ENCODE measurements at regions not wholly inside any gene's neighbourhood (a gene's known extent, or its start where the extent isn't known, plus 50 kb on each side); places are given as distances from the start of the nearest gene placed in this dataset.

DNA sequence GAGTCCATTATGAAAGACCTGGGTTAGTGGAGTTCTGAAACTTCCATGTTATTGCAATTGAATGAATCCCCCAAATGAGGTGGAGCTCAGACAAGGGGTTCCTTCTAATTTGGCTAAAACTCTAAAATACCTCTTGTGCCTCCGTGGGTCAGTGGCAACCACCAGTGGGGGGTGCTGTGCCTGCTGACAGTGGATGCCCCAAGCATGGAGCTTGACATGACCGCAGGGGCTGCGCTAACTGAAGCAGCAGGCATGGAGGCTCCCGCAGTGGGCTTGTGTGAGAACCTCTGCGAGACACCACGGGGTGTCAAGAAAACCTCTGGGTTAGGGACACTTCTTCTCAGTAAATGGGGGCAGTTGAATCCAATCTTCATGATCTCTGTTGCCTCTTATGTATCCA is 200.5 kb downstream of the DRD1 start:
- DNase-seq (ENCODE audit: low spot score) = no peak

DNA sequence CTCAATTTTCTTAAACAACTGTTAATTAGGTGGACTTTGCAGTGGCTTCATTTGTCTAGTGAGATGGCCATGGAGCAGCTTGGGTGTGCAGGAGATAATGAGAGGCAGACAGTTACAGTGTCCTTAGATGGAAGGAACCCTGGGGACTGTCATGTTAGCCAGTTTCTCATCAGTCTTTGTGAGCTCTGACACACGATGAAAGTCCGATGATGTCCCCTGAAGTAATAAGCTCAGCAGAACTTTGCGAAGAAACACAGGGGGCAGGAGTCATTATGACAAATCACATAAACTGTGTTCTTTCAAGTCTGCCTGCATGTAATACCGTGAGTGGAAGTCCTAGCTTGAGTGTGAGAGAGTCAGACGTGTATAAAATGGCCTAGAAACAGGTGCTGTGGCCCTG is 201.8 kb downstream of the DRD1 start:
- DNase-seq (ENCODE audit: low spot score) = no peak

DNA sequence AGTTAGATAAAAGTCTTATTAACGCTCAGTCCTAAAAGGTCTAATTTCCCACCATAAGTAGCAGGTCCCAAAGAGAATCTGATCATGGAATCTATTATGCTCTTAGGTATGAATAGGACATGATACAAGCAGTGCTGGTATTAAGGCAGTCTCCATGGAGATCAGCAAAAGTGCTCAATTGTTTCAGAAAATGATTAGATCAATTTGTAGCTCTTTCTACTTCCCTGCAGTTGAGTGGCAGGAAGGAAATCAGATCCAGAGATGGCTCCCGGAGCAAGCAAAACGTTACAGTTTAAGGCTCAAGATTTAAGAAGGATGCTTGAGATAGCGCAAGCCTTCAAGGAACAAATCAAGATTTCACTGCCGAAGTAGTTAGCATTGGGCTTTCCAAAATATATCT is 205.7 kb downstream of the DRD1 start:
- DNase-seq (ENCODE audit: low spot score) = no peak

DNA sequence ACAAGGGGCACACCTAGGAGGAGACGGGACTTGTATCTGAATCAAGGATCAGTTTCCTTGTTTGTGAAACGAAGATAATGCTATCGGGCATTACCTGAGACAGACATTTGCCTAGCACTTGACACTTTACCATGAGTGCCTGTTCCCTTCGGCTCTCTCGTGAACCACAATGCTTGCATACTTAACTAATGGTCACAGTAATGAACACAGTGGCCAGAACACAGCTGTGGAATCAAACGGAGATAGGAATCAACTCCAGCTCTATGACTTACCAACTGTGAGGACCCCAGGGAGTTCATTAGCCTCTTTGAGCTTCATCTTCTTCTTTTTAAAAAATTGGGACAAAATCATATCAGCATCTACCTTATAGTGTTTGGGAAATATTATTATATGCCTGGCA is 207.8 kb downstream of the DRD1 start:
- no peak for DNase-seq (ENCODE audit: low spot score)

DNA sequence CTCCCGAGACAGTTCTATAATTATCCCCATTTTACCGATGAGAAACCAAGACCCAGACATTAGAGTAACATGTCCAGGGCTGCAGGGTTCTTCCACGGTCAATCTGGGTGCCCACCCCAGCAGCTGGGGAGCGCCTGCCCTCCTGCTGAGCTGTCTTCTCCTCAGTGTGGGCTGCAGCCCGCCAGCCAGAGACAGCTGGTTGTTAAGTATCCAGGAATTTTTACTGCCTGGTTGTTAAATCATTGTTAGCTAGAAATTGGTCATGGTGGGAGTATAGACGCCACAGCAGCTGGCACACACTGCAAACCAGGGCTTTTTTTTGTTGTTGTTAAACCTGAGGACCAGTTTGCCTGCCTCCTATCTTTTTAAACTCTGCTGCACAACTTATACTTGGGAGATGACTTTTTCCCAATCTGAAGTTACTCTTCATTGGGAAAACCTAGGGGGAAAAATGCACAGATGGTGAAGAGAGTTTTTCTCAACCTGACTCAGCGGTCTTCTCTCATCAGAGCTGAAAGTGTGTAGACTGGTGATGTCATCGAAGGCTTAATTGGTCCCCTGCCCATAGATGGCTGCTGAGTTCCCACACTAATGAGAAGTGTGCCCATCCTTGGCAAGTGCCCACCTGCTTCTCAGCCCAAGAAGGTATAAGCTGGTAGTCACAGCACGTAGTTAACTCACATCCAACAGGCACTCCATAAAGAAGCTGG is 208.6 kb downstream of the DRD1 start:
- DNase-seq (ENCODE audit: low spot score) = no peak

DNA sequence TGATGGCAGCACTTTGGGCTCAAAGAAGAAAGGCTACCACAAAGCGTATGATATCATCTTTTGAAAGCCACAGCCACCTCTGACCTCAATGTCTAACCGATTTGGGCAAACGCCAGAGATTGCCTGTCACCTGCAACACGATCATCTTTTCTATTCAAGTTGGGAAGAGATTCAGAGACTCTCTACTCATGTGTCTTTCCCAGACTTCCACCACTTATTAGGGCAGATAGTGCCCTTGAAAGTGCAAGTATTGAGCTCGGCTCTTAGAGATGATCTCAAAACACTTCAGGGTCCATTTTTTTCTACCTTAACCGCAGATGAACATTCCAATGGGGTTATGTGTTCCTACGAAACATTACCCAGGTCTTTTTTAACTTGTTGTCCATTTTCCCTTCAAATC is 213.7 kb downstream of the DRD1 start:
- DNase-seq (ENCODE audit: low spot score) = no peak

DNA sequence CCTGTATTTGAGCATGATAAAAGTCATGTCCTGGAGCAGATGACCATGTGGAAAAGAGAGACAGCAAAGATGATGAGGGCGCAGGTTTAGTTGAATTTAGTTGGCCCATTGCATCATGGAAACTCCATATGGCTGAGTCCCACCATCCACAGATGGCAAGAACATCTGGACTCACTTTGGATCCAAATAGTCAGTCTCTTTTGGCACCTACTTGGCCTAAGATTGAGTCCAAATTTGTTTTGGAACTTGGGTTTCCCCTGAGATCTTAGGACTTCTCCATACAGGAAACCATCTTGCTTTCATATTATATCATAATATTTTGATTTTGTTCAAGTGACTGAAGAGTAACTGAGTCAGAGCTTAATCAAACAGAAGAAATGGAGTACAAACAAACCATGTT is 217.5 kb downstream of the DRD1 start:
- DNase-seq (ENCODE audit: low spot score) = no peak

DNA sequence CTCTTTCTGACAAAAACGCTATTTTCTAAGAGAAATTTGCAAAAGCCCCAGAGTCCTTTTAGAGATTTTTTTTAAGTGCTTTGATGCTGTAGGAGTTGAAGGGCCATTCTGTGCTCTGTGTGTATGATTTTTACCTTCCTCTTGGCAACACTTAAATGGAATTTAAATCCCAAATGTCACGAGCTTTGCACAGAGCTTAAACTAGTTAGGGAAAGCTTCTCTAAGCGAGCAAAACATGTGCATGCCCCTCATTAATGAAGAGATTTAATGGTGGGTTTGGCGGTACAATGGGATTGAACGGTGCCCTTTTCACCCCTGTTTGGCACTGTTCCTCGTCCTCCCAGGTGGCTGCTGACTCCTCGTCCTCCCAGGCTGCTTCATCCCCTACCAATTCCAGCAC is 220.7 kb downstream of the DRD1 start:
- no peak for DNase-seq (ENCODE audit: low spot score)

DNA sequence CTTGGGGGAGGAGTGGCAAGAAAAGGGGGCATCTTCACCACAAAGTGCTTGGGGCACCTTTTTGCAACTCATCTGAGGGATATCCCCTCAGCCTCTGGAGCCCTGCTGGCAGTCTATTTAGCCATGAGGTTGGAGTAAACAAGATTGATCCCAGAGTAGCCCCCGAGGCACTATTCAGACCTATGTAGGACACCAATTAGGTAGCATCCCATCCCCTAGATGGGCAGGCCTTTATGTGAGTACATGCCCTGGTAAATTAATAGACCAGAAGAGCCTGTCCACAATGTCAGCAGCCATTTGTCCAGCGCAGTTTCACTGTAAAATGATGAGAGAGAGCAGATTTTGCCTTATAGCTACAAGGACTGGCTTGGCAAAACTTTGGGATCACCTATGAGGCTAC is 221.4 kb downstream of the DRD1 start:
- no peak for DNase-seq (ENCODE audit: low spot score)

DNA sequence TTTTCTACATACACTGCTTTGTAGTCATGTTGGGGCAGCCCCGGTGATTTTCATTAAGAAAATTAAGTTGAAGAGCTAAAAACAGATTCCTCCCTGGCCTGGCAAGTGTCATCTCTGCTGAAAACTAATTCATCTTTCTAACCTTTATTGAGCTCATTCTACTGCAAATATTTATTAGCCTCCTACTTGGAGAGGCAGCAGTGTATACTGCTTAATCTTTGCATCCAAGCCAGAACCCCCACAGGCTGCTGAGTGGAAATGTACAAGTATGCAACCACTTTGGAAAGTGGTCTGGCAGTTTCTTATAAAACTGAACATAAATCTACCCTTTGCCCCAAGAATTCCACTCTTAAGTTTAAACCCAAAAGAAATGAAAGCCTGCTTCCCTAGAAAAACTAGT is 223.4 kb downstream of the DRD1 start:
- DNase-seq (ENCODE audit: low spot score) = no peak

DNA sequence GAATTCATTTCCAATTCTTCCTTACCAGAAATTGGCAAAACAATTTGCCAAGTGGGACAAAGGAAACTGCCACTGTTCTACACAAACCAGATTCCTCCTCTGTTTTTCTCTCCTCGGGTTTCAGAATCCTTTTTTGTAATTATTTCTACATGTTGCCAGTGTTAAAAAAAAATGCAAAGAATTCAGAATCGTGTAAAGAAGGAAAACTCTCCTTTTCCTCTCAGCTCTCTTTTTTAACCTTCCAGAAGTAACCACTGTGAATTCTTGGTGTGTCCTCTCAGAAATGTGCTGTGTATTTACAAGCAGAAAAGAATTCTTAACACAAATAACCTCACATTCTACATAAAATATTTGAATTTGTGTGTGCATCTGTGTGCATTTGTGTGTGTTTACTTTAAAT is 224.6 kb downstream of the DRD1 start:
- no peak for DNase-seq (ENCODE audit: low spot score)

DNA sequence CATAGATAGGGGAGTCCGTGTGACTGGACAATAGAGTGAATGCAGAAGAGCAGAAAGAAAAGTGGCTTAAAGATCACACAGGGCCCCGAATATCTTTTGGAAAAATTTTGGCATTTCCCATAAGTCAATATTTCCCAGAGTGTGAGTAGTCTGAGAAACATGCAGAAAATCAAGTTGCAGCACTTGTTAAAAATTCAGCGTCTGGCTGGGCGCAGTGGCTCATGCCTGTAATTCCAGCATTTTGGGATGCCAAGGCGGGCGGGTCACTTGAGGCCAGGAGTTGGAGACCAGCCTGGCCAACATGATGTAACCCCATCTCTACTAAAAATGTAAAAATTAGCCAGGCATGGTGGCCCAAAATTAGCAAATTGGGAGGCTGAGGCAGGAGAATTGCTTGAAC is 227.0 kb downstream of the DRD1 start:
- DNase-seq (ENCODE audit: low spot score) = no peak

DNA sequence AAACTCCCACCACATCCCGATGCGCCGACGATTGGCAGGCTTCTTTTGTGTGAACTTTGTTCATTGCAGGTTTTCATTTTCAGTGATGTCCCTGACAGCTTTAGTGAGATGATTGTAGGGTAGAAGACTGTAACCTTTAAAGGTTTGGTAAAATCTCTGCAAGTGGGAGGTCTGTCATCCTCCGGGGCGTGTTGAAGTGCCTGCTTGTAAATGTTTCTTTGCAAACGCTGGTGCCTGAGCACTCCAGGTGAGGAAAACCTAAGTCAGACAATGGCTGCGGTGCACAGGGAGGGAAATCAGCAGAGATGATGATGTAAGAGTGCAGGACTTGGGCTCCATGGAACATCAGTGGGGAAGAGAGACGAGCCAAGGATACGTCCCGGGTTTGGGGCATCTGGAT is 228.1 kb downstream of the DRD1 start:
- no peak for DNase-seq (ENCODE audit: low spot score)

DNA sequence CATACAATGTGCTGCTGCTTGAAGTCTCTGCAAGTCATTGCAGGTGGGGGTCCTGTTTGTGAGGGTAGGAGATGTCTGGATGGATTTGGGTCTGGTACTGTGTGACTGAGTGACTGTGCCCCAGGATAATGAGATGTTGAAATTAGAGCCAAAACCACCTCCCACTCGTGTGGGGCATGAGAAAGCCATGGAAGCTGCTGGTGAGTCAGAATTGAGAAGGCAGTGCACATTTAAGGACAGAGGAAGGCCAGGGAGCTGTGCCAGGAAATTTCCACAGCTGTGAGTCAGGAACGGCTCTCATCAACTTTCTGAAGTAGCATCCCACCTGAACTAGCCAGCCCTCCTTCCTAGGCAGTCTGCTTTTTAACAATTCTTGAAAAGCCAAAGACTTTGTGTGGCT is 229.8 kb downstream of the DRD1 start:
- DNase-seq (ENCODE audit: low spot score) = no peak

DNA sequence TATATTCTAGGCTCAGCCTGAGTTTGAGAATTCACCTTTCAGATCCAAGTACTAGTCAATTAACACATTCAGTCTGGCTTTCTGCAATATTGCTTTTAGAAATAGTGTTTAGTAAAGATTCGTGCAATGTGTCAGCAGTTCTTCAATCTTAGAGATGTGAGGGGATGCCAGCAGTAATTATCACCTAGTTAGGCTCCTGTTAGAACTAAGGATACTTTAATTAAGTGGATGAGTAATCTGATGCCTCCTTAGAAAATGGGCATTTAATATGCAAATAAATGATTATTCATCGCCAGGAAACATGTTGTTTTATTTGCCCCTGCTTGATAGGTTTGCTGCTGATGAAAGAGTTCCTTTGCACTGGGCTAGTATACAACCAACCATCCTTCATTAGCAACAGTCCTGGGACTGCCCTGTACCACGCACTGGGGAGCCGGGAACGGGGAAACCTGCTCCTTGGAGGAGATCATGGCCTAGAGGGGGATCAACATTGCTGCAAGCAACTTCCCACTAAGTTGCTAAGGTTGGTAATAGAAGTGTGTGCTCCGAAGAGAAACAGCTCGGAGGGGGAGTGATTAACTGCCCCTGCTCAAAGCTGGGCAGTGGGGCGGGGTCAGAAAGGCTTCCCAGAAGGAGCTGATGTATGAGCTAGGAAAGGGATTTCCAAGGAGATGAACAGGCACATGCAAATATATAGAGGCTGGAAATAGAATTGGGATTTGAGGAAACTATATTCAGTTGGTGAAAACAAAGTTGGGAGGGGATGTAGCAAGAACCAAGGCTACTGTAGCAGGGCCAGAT is 231.8 kb downstream of the DRD1 start:
- no peak for DNase-seq (ENCODE audit: low spot score)

DNA sequence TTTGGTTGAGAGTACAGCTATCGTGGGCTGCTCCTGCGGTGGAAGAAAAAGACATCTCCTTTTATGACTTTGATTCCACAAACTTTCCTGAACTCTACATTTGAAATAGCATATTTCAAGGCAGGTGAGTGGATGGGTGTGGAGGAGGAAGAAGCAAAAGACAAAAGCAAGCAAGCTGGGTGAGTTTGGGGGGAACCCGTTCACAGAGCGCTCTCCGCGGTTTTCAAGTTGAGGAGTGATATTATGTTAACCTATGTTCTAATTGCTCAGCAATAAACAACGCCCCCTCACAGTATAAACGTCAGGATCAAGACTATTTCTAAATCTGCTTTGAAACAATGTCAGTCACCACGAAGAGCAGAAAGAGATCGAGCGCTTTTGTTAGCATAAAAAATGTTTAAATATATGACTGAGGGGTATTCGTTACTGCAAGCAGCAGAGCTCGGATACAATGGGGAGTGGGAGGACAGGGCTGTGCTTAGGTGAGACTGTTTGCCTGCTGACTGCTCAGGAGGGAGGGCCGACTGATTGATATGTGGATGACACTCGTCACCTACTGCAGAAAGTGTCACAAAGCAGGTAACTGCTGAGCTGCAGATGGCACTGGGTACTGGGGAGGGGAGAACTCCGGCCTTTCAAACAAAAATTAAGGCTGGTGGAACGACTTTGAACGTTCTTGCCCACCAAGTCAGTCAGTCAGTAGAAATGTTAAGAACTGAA is 236.5 kb downstream of the DRD1 start:
- no peak for DNase-seq (ENCODE audit: low spot score)

DNA sequence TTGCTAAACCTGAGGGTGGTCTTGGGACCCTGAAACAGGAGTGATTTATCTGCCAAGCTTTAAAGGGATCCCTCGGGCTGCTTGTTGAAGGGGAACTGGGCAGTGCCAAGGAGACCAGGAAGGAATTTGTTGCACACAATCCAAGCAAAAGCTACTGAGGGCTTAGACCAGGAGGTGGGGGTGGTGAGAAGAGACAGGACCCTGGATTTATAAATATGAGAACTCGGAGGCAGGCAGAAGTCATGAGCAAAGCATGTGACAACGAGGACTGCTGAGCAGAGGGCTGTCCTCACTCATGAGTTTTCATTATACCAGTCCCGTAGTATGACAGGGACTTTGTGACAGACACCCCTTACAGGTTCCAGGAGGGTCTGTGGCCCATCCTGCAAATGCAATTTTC is 237.3 kb downstream of the DRD1 start:
- no peak for DNase-seq (ENCODE audit: low spot score)

DNA sequence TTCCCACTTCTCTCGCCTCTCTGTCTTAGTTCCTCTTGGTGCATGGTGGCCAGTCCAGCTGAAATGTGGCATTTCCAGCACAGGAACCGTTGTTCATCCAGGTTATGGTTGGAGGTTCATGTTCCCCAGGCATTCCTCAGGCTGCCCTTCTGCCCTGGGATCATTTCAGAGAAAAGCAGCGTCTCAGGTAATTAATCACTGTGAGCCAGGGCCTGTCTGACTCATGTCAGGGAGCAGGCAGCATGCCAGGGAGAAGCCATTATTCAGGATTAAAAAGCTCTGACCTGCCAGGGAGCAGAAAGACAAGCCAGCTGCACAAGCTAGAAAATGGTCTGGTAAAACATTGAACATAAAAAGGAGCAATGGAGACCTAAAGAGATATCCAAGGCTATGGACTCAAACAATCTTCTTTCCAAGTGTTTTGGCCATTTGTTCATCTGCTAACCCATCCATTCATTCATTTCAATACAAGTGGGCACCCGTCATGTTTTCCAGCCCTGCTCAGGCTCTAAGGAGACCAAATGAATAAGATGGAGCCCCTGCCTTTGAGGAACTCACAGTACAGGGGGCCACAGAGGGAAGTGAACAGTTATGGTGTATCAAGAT is 241.4 kb downstream of the DRD1 start:
- DNase-seq (ENCODE audit: low spot score) = no peak

DNA sequence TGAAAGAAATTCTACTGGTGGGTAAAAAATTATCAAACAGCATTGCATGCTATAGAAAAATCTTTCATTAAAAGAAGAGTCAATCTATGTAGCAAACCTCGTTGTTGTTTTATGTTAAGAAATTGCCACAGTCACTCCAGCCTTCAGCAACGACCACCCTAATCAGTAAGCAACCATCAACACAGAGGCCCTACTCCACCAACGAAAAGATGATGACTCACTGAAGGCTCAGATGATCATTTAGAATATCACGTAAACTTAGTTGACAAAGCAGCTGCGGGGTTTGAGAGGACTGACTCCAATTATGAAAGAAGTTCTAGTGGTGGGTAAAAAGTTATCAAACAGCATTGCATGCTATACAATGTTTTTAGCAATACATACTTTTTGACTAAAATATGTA is 242.6 kb downstream of the DRD1 start:
- DNase-seq (ENCODE audit: low spot score) = no peak

DNA sequence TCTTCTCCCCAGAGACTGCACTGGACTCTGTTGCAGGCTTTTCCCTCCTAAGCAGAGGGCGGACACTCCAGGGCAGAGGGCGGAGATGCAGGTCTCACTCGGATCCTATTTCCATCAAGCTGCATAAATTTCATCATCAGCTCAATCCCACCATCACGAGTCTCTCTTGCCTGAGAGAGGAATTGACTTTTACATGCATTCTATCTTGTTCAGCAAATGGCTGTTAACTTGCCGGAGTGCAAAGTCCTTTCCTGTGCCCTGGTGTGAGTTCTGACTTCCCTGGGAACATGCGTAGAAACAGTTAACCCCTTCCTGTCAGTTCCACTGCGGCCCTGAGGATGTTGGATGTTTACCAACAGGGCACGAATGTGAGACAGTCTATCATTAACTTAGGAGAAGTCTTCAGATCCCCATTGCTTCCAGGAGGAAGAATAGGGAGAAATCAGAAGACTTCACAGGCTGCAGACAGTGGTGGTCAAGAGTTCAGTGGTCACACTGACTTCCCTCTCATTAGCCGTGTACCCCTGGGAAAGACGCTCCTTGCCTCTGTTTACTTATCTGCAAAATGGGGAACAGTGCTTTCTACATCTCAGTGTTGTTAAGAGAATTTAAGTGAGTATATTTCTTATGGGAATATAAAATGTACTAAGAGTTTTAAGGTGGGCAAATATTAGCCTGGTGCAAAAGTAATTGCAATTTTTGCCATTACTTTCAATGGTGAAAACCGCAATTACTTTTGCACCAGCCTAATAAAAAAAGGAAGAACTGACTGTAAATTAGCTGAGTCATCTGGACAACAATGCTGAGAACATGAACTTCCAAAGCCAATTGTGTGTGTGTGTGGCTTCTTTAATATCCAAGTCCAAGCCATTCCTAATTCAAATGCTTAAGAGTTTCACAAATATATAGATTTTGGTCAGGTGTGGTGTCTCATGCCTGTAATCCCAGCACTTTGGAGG is 248.0 kb downstream of the DRD1 start:
- DNase-seq (ENCODE audit: low spot score) = no peak

DNA sequence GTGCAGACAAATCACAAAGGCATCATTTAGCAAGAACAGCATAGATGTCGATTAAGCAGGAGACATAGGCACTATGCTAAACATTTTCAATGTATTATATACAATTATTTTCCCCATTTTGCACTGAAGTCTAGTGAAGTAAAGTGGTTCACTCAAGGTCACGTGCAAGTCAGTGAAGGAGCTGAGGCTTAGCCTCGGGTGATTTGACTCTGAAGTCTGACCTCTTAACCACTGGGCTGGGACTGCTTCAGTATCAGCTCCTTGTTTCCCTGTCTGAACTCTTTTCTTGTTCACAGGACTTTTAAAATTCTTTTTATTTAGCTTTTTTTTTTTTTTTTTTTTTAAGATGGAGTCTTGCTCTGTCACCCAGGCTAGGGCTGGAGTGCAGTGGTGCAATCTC is 262.7 kb downstream of the DRD1 start:
- DNase-seq (ENCODE audit: low spot score) = no peak
